ENCODE measurements at regions not wholly inside any gene's neighbourhood (a gene's known extent, or its start where the extent isn't known, plus 50 kb on each side); places are given as distances from the start of the nearest gene placed in this dataset.

DNA sequence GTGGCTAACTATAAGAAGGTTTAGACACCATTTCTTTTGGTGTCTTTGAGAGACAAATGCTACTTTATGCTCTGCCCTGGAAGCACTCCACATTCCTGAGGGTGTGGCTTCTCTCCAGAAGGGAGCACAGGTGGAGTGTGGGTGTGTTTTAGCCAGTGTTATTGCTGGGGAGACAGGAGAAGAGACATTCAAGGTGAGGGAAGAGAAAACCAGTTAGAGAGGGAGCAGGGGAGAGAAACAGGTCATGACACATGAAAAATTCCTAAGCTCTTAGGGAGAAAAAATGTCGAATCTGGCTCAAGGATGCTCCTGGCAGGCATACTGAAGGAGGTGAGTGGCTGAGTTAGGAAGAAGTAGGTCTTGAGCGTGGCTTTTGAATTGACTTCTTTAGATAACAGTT lies 292.8 kb downstream of the CLIC5 start:
- TF ChIP-seq, protein P1, sequence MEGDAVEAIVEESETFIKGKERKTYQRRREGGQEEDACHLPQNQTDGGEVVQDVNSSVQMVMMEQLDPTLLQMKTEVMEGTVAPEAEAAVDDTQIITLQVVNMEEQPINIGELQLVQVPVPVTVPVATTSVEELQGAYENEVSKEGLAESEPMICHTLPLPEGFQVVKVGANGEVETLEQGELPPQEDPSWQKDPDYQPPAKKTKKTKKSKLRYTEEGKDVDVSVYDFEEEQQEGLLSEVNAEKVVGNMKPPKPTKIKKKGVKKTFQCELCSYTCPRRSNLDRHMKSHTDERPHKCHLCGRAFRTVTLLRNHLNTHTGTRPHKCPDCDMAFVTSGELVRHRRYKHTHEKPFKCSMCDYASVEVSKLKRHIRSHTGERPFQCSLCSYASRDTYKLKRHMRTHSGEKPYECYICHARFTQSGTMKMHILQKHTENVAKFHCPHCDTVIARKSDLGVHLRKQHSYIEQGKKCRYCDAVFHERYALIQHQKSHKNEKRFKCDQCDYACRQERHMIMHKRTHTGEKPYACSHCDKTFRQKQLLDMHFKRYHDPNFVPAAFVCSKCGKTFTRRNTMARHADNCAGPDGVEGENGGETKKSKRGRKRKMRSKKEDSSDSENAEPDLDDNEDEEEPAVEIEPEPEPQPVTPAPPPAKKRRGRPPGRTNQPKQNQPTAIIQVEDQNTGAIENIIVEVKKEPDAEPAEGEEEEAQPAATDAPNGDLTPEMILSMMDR (IDR thresholded peaks at IDR 0.05) = no peak
- no peaks in the 10 kb centered on the region for H3K27me3 ChIP-seq
- H3K4me1 ChIP-seq = no peaks in the 10 kb centered on the region
- WGBS, 2 donors = 69 to 72% methylated on average over 2 of the region's 2 CpGs
- H3K36me3 ChIP-seq = no peaks in the 10 kb centered on the region
- no peak overlapping the region for H3K27ac ChIP-seq
- intact Hi-C loops (cut with DNase I) = no loop called here
- H3K4me3 ChIP-seq = no peak overlapping the region
- no peaks in the 10 kb centered on the region for H3K9me3 ChIP-seq
- FAIRE-seq (no peak), ATAC-seq (no peak), DNase-seq (no peak)

DNA sequence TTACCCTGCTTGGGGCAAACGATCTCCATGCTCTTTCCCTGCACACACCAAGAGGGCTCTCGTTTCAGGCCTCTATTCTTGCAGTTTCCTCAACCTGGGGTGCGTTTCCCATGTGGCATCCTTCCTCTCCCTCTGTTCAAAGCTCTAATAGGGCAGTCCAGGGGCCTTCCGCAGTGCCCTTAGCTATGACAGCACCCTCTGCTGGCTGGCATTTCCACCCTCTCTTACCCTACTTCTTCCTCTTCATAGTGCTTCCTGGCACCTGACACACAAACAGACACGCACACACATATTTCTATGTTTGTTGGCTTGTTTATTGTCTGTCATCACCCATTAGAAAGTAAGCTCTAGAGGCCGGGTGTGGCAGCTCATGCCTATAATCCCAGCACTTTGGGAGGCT lies 294.0 kb downstream of the CLIC5 start:
- no peaks in the 10 kb centered on the region for H3K36me3 ChIP-seq
- WGBS, 2 donors = 53 to 77% methylated on average over 6 of the region's 6 CpGs
- intact Hi-C loops (cut with DNase I) = no loop called here
- H3K4me1 ChIP-seq = no peaks in the 10 kb centered on the region
- DNase-seq (no peak), FAIRE-seq (no peak), ATAC-seq (no peak)
- H3K4me3 ChIP-seq = no peak overlapping the region
- TF ChIP-seq, protein P1 (IDR thresholded peaks at IDR 0.05) = no peak
- no peaks in the 10 kb centered on the region for H3K9me3 ChIP-seq
- H3K27me3 ChIP-seq = no peaks in the 10 kb centered on the region
- no peak overlapping the region for H3K27ac ChIP-seq

DNA sequence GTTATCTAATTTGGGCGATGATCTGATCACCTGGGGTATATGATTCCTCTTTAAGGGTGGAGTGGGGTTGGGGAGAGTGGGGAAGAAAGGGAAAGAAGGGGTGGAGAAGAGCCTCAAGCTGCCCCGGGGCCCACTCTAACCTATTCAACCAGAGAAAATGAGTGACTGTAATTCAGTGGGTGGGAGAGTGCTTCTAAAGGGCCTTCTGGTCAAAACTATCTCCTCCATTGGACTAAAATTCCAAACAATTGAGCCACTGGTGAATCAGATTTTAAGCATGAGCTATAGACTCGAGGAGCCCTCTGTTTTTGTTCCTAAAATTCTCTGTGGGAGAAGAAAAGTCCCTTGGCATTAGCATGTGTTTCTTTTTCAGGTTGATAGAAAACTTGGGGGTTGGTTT lies 296.8 kb downstream of the CLIC5 start:
- 56 to 67% methylated on average over 3 of the region's 3 CpGs for WGBS, 2 donors
- H3K4me3 ChIP-seq = no peak overlapping the region
- no peak for ATAC-seq
- no peaks in the 10 kb centered on the region for H3K36me3 ChIP-seq
- no peak for DNase-seq
- H3K4me1 ChIP-seq = no peaks in the 10 kb centered on the region
- H3K27me3 ChIP-seq = no peaks in the 10 kb centered on the region
- intact Hi-C loops (cut with DNase I) = loop anchor here in 2 of 3 donors (5.0 to 10.0 kb wide), 3 partner anchors 294 to 1244 kb away; no protein-coding TSS in a partner anchor
- H3K27ac ChIP-seq = no peak overlapping the region
- FAIRE-seq = no peak
- no peaks in the 10 kb centered on the region for H3K9me3 ChIP-seq
- TF ChIP-seq, protein P1 (IDR thresholded peaks at IDR 0.05) = no peak

DNA sequence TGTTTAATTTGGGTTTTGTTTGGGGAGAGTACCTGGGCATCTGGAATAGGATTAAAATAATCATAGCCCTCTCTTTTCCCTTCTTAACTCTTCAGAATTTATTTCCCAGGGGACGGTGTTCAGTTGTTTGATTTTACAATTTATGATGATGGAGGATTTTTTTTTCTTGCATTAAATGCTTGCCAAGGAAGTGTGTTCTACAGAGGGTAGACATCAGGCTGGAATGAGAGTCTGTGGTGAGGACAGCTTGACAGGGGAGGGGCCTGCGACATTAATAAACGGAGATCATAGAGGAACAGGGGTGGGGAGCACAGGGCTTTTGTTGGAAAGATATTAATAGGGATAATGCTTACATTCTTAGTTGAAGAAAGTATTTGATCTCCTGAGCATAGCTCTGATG lies 297.5 kb downstream of the CLIC5 start:
- Histone ChIP-seq H3K4me1 (no peaks in the 10 kb centered on the region), H3K9me3 (no peaks in the 10 kb centered on the region), H3K27ac (no peak overlapping the region), H3K27me3 (no peaks in the 10 kb centered on the region), H3K4me3 (no peak overlapping the region), H3K36me3 (no peaks in the 10 kb centered on the region)
- FAIRE-seq (no peak), DNase-seq (no peak), ATAC-seq (no peak)
- TF ChIP-seq, protein P1 (IDR thresholded peaks at IDR 0.05) = no peak
- intact Hi-C loops (cut with DNase I) = loop anchor here in 2 of 3 donors (5.0 to 10.0 kb wide), 3 partner anchors 293 to 1243 kb away; no protein-coding TSS in a partner anchor
- WGBS, 2 donors = 85 to 87% methylated on average over 3 of the region's 3 CpGs

DNA sequence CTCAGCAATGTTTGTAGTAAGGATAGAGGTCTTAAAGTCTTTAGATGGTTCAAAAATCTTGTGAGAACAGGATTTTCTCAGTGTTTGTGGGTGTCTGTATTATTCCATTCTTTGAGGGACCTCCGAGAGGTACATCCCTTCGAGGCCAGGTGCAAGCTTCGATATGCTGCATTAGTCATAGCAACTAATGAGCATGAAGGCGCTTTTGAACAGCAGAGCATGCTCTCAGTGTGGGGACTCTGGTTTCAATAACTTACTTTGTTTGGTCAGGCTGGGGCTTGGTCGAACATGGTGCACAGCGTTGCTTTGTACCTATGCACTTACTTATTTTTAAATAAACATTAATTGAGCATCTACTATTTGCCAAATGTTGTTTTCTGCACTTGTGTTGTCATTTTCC lies 297.9 kb downstream of the CLIC5 start:
- WGBS, 2 donors = 67 to 79% methylated on average over 6 of the region's 6 CpGs
- TF ChIP-seq, protein P1 (IDR thresholded peaks at IDR 0.05) = no peak
- Histone ChIP-seq H3K9me3 (no peaks in the 10 kb centered on the region), H3K27ac (no peak overlapping the region), H3K27me3 (no peaks in the 10 kb centered on the region), H3K4me3 (no peak overlapping the region), H3K4me1 (no peaks in the 10 kb centered on the region), H3K36me3 (no peaks in the 10 kb centered on the region)
- FAIRE-seq = no peak
- intact Hi-C loops (cut with DNase I) = loop anchor here in 2 of 3 donors (5.0 to 10.0 kb wide), 3 partner anchors 293 to 1243 kb away; no protein-coding TSS in a partner anchor
- ATAC-seq = no peak
- no peak for DNase-seq

Measured in pancreas (tissue), 10 donors.